SIG-M5 (cell line): ENCODE measurements at regions not wholly inside any gene's neighbourhood (a gene's known extent, or its start where the extent isn't known, plus 50 kb on each side); places are given as distances from the start of the nearest gene placed in this dataset.

Experiments
- DNase-seq: peaks from one replicate; lab custom pipeline; 2025; lab: John Stamatoyannopoulos, UW

GRCh38 chr3:22476976-22477375 is 726.0 kb upstream of the ZNF385D start:
- DNase-seq, result no peak

- DNase-seq, result no peak
These were observed 717.2 kb upstream of the UBE2E2 start for GRCh38 chr3:22485954-22486353.

GRCh38 chr3:22490747-22491146 is 712.4 kb upstream of the UBE2E2 start:
- no peak for DNase-seq

- DNase-seq, result no peak
These were observed 711.8 kb upstream of the UBE2E2 start for GRCh38 chr3:22491344-22491743.

- no peak for DNase-seq
These were observed 710.8 kb upstream of the UBE2E2 start for GRCh38 chr3:22492342-22492741.

GRCh38 chr3:22495241-22495640 is 707.9 kb upstream of the UBE2E2 start:
- DNase-seq, result no peak

GRCh38 chr3:22495791-22496190 is 707.3 kb upstream of the UBE2E2 start:
- no peak for DNase-seq

GRCh38 chr3:22496641-22497040 is 706.5 kb upstream of the UBE2E2 start:
- DNase-seq, result no peak

- no peak for DNase-seq
These were observed 696.3 kb upstream of the UBE2E2 start for GRCh38 chr3:22506871-22507270.

- no peak for DNase-seq
These were observed 695.4 kb upstream of the UBE2E2 start for GRCh38 chr3:22507709-22508108.

- no peak for DNase-seq
These were observed 679.2 kb upstream of the UBE2E2 start for GRCh38 chr3:22523925-22524324.

- DNase-seq, result no peak
These were observed 676.8 kb upstream of the UBE2E2 start for GRCh38 chr3:22526266-22526837.

GRCh38 chr3:22536541-22536940 is 666.6 kb upstream of the UBE2E2 start:
- DNase-seq, result no peak

GRCh38 chr3:22537560-22537959 is 665.6 kb upstream of the UBE2E2 start:
- no peak for DNase-seq

GRCh38 chr3:22542311-22542710 is 660.8 kb upstream of the UBE2E2 start:
- DNase-seq, result no peak

- no peak for DNase-seq
These were observed 647.2 kb upstream of the UBE2E2 start for GRCh38 chr3:22555753-22556435.

GRCh38 chr3:22565393-22565792 is 637.7 kb upstream of the UBE2E2 start:
- no peak for DNase-seq

- DNase-seq, result no peak
These were observed 634.8 kb upstream of the UBE2E2 start for GRCh38 chr3:22568285-22568684.

- no peak for DNase-seq
These were observed 633.6 kb upstream of the UBE2E2 start for GRCh38 chr3:22569570-22569969.

GRCh38 chr3:22581007-22581406 is 622.1 kb upstream of the UBE2E2 start:
- DNase-seq, result no peak

GRCh38 chr3:22582266-22582665 is 620.9 kb upstream of the UBE2E2 start:
- no peak for DNase-seq

- no peak for DNase-seq
These were observed 617.6 kb upstream of the UBE2E2 start for GRCh38 chr3:22585504-22585903.

GRCh38 chr3:22585911-22586310 is 617.2 kb upstream of the UBE2E2 start:
- DNase-seq, result no peak

- no peak for DNase-seq
These were observed 615.7 kb upstream of the UBE2E2 start for GRCh38 chr3:22587446-22587845.
